H1 (cell line): ENCODE measurements at regions not wholly inside any gene's neighbourhood (a gene's known extent, or its start where the extent isn't known, plus 50 kb on each side); places are given as distances from the start of the nearest gene placed in this dataset.

Source experiments
- CTCF ChIA-PET: fragments of 300-600 bp; sonication (Branson Sonifier 250); formaldehyde crosslinking; loops from one replicate; lab custom pipeline; 2021; ENCODE audit not compliant: partially characterized antibody; lab: Charles Lee
- POLR2A ChIA-PET: fragments of 300-600 bp; sonication (Branson Sonifier 250); formaldehyde crosslinking; loops from one replicate; lab custom pipeline; 2021; ENCODE audit warnings: inconsistent platforms; ENCODE audit not compliant: partially characterized antibody; lab: Charles Lee
- DNase-seq, 2 experiments: peaks; one replicate each; pipeline versions ENCODE4 v3.0.0 to v3.0.0-alpha.2; 2010 to 2022; ENCODE audit warnings: low spot score in 2 of 2, low read depth in 1 of 2, mixed read lengths in 1 of 2
- FAIRE-seq: peaks from 2 replicates; lab custom pipeline; 2011; peaks lifted over from hg19 to GRCh38; lab: Jason Lieb, UNC
- H2AFZ ChIP-seq: 2 replicates; pipeline ENCODE4 v1.8.1; 2012; ENCODE audit warnings: low read length, inconsistent platforms
- H2AK5ac ChIP-seq: 2 replicates; pipeline ENCODE4 v1.6.1; 2013; ENCODE audit warnings: low read depth, low read length
- H2BK120ac ChIP-seq: replicated peaks from 2 replicates; pipeline ENCODE3; 2013; ENCODE audit warnings: low read depth, low read length, inconsistent platforms
- H2BK12ac ChIP-seq: 2 replicates; pipeline ENCODE4 v1.6.1; 2013; ENCODE audit warnings: low read depth, low read length
- H2BK15ac ChIP-seq: 2 replicates; pipeline ENCODE4 v1.6.1; 2013; ENCODE audit warnings: low read length
- H2BK20ac ChIP-seq: 2 replicates; pipeline ENCODE4 v1.6.1; 2013; ENCODE audit warnings: low read length
- H2BK5ac ChIP-seq: 2 replicates; pipeline ENCODE4 v1.6.1; 2013; ENCODE audit warnings: low read depth, low read length
- H3K14ac ChIP-seq: 2 replicates; pipeline ENCODE4 v1.6.1; 2013; ENCODE audit warnings: inconsistent platforms; ENCODE audit not compliant: insufficient read length
- H3K18ac ChIP-seq: 2 replicates; pipeline ENCODE4 v1.6.1; 2013; ENCODE audit warnings: low read length; ENCODE audit errors: extremely low read depth
- H3K23ac ChIP-seq: 2 replicates; pipeline ENCODE4 v1.6.1; 2013; ENCODE audit warnings: inconsistent platforms; ENCODE audit not compliant: insufficient read length
- H3K23me2 ChIP-seq: 2 replicates; pipeline ENCODE4 v1.6.1; 2013; ENCODE audit warnings: low read depth, low read length
- H3K27ac ChIP-seq: 2 replicates; pipeline ENCODE4 v1.6.1; 2011; ENCODE audit warnings: low read depth, low read length, inconsistent platforms
- H3K27me3 ChIP-seq, 4 experiments: replicated peaks in 1 of 4; 1 replicate in 1 of 4; 2 replicates in 3 of 4; pipeline versions ENCODE4 v1.6.1 to v1.8.1; 2011 to 2013; ENCODE audit warnings: low read length in 3 of 4, mild to moderate bottlenecking in 3 of 4, inconsistent platforms in 2 of 4, mixed read lengths in 2 of 4, moderate library complexity in 1 of 4; ENCODE audit not compliant: control insufficient read depth in 3 of 4, insufficient read depth in 3 of 4; ENCODE audit errors: extremely low read depth in 1 of 4
- H3K36me3 ChIP-seq, 4 experiments: 2 replicates each; pipeline versions ENCODE4 v1.6.1 to v1.8.1; 2011 to 2013; ENCODE audit warnings: mild to moderate bottlenecking in 4 of 4, low read length in 3 of 4, moderate library complexity in 2 of 4, control low read depth in 1 of 4, inconsistent platforms in 1 of 4; ENCODE audit not compliant: insufficient read depth in 4 of 4, control insufficient read depth in 2 of 4
- H3K4ac ChIP-seq: replicated peaks from 2 replicates; pipeline ENCODE3; 2013; ENCODE audit warnings: low read length, low read depth, mixed read lengths, inconsistent platforms; ENCODE audit not compliant: insufficient read length
- H3K4me1 ChIP-seq, 4 experiments: replicated peaks in 1 of 4; 1 replicate in 1 of 4; 2 replicates in 3 of 4; pipeline versions ENCODE4 v1.6.1 to v1.8.1; 2011 to 2013; ENCODE audit warnings: low read length in 3 of 4, inconsistent platforms in 2 of 4, mixed read lengths in 1 of 4; ENCODE audit not compliant: insufficient read depth in 4 of 4, control insufficient read depth in 3 of 4
- H3K4me2 ChIP-seq, 2 experiments: 2 replicates each; pipeline versions ENCODE4 v1.6.1 to v1.8.1; 2011 to 2013; ENCODE audit warnings: low read depth in 2 of 2, low read length in 2 of 2, control low read depth in 1 of 2, inconsistent platforms in 1 of 2, mild to moderate bottlenecking in 1 of 2; ENCODE audit not compliant: insufficient read depth in 1 of 2
- H3K4me3 ChIP-seq, 4 experiments: fragments of 200-600, 300-600 bp in 1 of 4; sonication (generic), shearing (Covaris generic), sonication (Bioruptor Twin) in 1 of 4; 2 replicates each; pipeline versions ENCODE4 v1.5.1 to v1.8.1; 2011 to 2016; ENCODE audit warnings: low read length in 4 of 4, low read depth in 3 of 4, control low read depth in 2 of 4, inconsistent platforms in 2 of 4, mild to moderate bottlenecking in 2 of 4, mixed read lengths in 1 of 4, moderate library complexity in 1 of 4; ENCODE audit not compliant: insufficient read depth in 2 of 4; ENCODE audit errors: extremely low read depth in 1 of 4
- H3K56ac ChIP-seq: replicated peaks from 2 replicates; pipeline ENCODE3; 2013; ENCODE audit warnings: low read depth, mild to moderate bottlenecking, mixed read lengths, low read length, inconsistent platforms; ENCODE audit not compliant: insufficient read length
- H3K79me1 ChIP-seq: 2 replicates; pipeline ENCODE4 v1.6.1; 2013; ENCODE audit warnings: low read depth, low read length, control low read depth
- H3K79me2 ChIP-seq, 2 experiments: 2 replicates each; pipeline versions ENCODE4 v1.6.1 to v1.8.1; 2012 to 2013; ENCODE audit warnings: low read length in 2 of 2, mild to moderate bottlenecking in 2 of 2, inconsistent platforms in 1 of 2; ENCODE audit not compliant: insufficient read depth in 2 of 2, control insufficient read depth in 1 of 2
- H3K9ac ChIP-seq, 4 experiments: replicated peaks in 1 of 4; 1 replicate in 1 of 4; 2 replicates in 3 of 4; pipeline versions ENCODE4 v1.6.1 to v1.8.1; 2011 to 2013; ENCODE audit warnings: low read depth in 3 of 4, low read length in 3 of 4, control low read depth in 2 of 4, mild to moderate bottlenecking in 2 of 4, moderate library complexity in 2 of 4, inconsistent platforms in 1 of 4; ENCODE audit errors: extremely low read depth in 1 of 4
- H3K9me3 ChIP-seq, 2 experiments: 2 replicates each; pipeline versions ENCODE4 v1.6.1 to v1.8.1; 2012 to 2013; ENCODE audit warnings: mild to moderate bottlenecking in 2 of 2, moderate library complexity in 2 of 2, control low read depth in 1 of 2, inconsistent platforms in 1 of 2, low read depth in 1 of 2, low read length in 1 of 2, mixed read lengths in 1 of 2; ENCODE audit not compliant: insufficient read depth in 2 of 2
- H4K20me1 ChIP-seq, 2 experiments: replicated peaks in 1 of 2; 2 replicates each; pipeline versions ENCODE3 to v1.8.1; 2011 to 2013; ENCODE audit warnings: inconsistent platforms in 2 of 2, low read length in 2 of 2, mild to moderate bottlenecking in 1 of 2; ENCODE audit not compliant: insufficient read depth in 2 of 2, control insufficient read depth in 1 of 2
- H4K5ac ChIP-seq: 2 replicates; pipeline ENCODE4 v1.6.1; 2013; ENCODE audit warnings: low read length, low read depth, mixed read lengths, inconsistent platforms; ENCODE audit not compliant: insufficient read length
- H4K8ac ChIP-seq: 2 replicates; pipeline ENCODE4 v1.8.0; 2013; ENCODE audit warnings: mild to moderate bottlenecking, moderate library complexity, low read length, inconsistent platforms; ENCODE audit not compliant: insufficient read depth; ENCODE audit errors: extremely low read depth
- H4K91ac ChIP-seq: replicated peaks from 2 replicates; pipeline ENCODE3; 2013; ENCODE audit warnings: low read length, mixed read lengths, inconsistent platforms; ENCODE audit not compliant: insufficient read length
- CEBPB ChIP-seq: IDR thresholded peaks from 2 replicates; pipeline ENCODE4 v1.6.1; 2012; ENCODE audit warnings: low read depth, low read length
- E2F6 ChIP-seq: IDR thresholded peaks from 2 replicates; pipeline ENCODE4 v1.6.1; 2012; ENCODE audit warnings: inconsistent platforms
- EGR1 ChIP-seq: IDR thresholded peaks from 2 replicates; pipeline ENCODE4 v1.6.1; 2011; ENCODE audit warnings: low read depth, low read length, borderline replicate concordance
- GTF2F1 ChIP-seq: IDR thresholded peaks from 2 replicates; pipeline ENCODE4 v1.6.1; 2012; ENCODE audit warnings: low read depth, low read length, improper control_type of control experiment, borderline replicate concordance
- HDAC6 ChIP-seq: IDR thresholded peaks from one replicate; pipeline ENCODE4 v1.7.1; 2012; ENCODE audit warnings: low read depth, mild to moderate bottlenecking, inconsistent platforms, low read length, moderate library complexity
- NANOG ChIP-seq: IDR thresholded peaks from 2 replicates; pipeline ENCODE4 v1.6.1; 2011; ENCODE audit warnings: low read length, low read depth, mild to moderate bottlenecking, inconsistent platforms; ENCODE audit not compliant: insufficient read depth, poor library complexity, severe bottlenecking
- RFX5 ChIP-seq: IDR thresholded peaks from 2 replicates; pipeline ENCODE4 v1.6.1; 2011; ENCODE audit warnings: low read depth, low read length, improper control_type of control experiment, borderline replicate concordance
- RXRA ChIP-seq: IDR thresholded peaks from 2 replicates; pipeline ENCODE4 v1.6.1; 2011; ENCODE audit warnings: low read depth, mild to moderate bottlenecking, low read length, moderate library complexity; ENCODE audit not compliant: insufficient read depth
- SIRT6 ChIP-seq: IDR thresholded peaks from one replicate; pipeline ENCODE4 v1.7.1; 2012; ENCODE audit warnings: low read length, inconsistent platforms
- TAF7 ChIP-seq: optimal IDR thresholded peaks from 2 replicates; pipeline ENCODE3; 2011; ENCODE audit warnings: low read depth, mild to moderate bottlenecking, inconsistent platforms, low read length, moderate library complexity, borderline replicate concordance
- TEAD4 ChIP-seq: IDR thresholded peaks from 2 replicates; pipeline ENCODE4 v1.6.1; 2012; ENCODE audit warnings: low read depth, low read length, inconsistent platforms, mixed read lengths
- WGBS, 2 experiments: shearing (Covaris generic) in 1 of 2; methylation state at CpG; one replicate each; pipeline versions ENCODE4 v1.1.6 to v1.1.7; 2013 to 2015; ENCODE audit warnings: low lambda C conversion rate in 2 of 2, mixed read lengths in 2 of 2, inconsistent platforms in 1 of 2, low coverage in 1 of 2, missing lambda C conversion rate in 1 of 2; ENCODE audit not compliant: insufficient replicate concordance in 2 of 2, insufficient coverage in 1 of 2, insufficient read length in 1 of 2; ENCODE audit errors: extremely low coverage in 1 of 2, missing lambda C conversion rate in 1 of 2; 5-methylcytosine and 5-hydroxymethylcytosine counted together
- TF ChIP-seq, protein P1 (sequence below): IDR thresholded peaks from 2 replicates; pipeline ENCODE4 v1.6.1; 2012; ENCODE audit warnings: inconsistent platforms

GRCh38 chr7:121560267-121560990 lies 164.3 kb upstream of the FAM3C start:
- no peak for FAIRE-seq
- CTCF ChIA-PET: interaction anchor here (0.7 to 1.3 kb wide), 4 partner anchors 12 to 433 kb away, joined by 3 to 4 read pairs (median 4); no protein-coding TSS in a partner anchor
- H2AFZ ChIP-seq: no peak overlapping the region
- TF ChIP-seq SIRT6 (no peak), TEAD4 (no peak), CEBPB (no peak), HDAC6 (no peak), E2F6 (no peak), RFX5 (no peak), TAF7 (no peak), EGR1 (no peak), NANOG (no peak), RXRA (no peak), GTF2F1 (no peak)
- TF ChIP-seq, protein P1, sequence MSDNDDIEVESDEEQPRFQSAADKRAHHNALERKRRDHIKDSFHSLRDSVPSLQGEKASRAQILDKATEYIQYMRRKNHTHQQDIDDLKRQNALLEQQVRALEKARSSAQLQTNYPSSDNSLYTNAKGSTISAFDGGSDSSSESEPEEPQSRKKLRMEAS: no peak

More at GRCh38 chr7:121560267-121560990, 164.3 kb upstream of the FAM3C start:
- no peaks in the 10 kb centered on the region for H3K79me1 ChIP-seq
- no peak overlapping the region for H2BK120ac ChIP-seq
- no peak overlapping the region for H4K5ac ChIP-seq
- no peaks in the 10 kb centered on the region for H3K36me3 ChIP-seq
- H4K91ac ChIP-seq: no peak overlapping the region
- no peaks in the 10 kb centered on the region for H4K20me1 ChIP-seq
- no peak for DNase-seq
- H3K27ac ChIP-seq: no peak overlapping the region
- H3K4me2 ChIP-seq: no peak overlapping the region
- no peak overlapping the region for H3K14ac ChIP-seq
- no peaks in the 10 kb centered on the region; a peak in 1 of 7 replicates for H3K4me1 ChIP-seq
- H3K27me3 ChIP-seq: no peaks in the 10 kb centered on the region
- H2BK12ac ChIP-seq: no peak overlapping the region
- POLR2A ChIA-PET: no interaction called here
- no peak overlapping the region for H3K4ac ChIP-seq
- no peak overlapping the region for H3K23ac ChIP-seq
- H3K23me2 ChIP-seq: no peaks in the 10 kb centered on the region
- H2BK15ac ChIP-seq: no peak overlapping the region
- no peak overlapping the region for H2BK20ac ChIP-seq
- H3K56ac ChIP-seq: no peak overlapping the region
- H3K9ac ChIP-seq: no peak overlapping the region
- H2AK5ac ChIP-seq: no peak overlapping the region
- no peak overlapping the region for H2BK5ac ChIP-seq
- H3K9me3 ChIP-seq: no peaks in the 10 kb centered on the region
- no peak overlapping the region for H3K4me3 ChIP-seq
- 89% methylated on average over 3 of the region's 3 CpGs; no CpG with 5 or more reads in 1 of the 2 experiments for WGBS, 2 experiments
- H4K8ac ChIP-seq: no peak overlapping the region
- H3K79me2 ChIP-seq: no peaks in the 10 kb centered on the region
- no peak overlapping the region for H3K18ac ChIP-seq
